ENCODE measurements at regions not wholly inside any gene's neighbourhood (a gene's known extent, or its start where the extent isn't known, plus 50 kb on each side); places are given as distances from the start of the nearest gene placed in this dataset.

DNA sequence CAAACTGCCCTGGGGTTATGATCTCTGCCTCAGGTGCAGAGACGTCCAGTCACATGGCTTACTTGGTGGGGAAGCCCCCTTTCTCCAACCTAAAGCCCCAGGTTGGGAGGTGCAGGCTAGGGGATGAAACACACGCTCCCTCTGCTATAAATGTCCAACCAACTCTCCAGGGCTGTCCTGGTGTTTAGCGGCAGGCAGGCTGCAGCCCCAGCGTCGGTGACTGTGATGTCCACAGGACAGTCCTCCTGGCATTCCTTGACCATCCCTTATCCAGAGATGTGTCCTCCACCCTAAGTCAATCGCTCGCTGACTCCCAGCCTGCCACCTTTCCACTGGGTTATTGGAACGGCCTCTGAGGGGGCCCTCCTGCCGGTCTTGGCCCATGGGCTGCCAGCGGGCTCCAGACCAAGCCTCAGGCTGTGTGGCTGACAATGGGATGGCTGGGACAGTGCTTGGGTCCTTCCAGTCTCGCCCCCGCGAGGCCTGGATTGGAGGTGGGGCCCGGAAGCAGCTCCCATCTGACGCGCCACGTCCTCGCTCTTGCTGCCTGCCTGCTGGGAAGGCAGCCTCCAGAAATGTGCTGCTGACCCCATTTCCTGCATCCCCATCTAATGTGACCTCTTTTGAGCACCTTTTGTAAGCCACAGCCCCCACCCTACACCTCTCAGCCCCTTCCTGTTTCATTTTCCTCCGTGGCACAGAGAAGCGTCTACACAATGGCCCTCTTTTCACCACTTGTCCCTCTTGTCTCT is 60.8 kb upstream of the ADRA2C start:
- TF ChIP-seq GATA3 (IDR thresholded peaks at IDR 0.05; ENCODE audit: low read depth, low read length) = no peak
- no peak for TF ChIP-seq GATA2 (IDR thresholded peaks at IDR 0.05; ENCODE audit: low read depth, low read length)

All from SH-SY5Y (cell line).